ENCODE measurements at regions not wholly inside any gene's neighbourhood (a gene's known extent, or its start where the extent isn't known, plus 50 kb on each side); places are given as distances from the start of the nearest gene placed in this dataset.
"Not testable (repeated sequence)": the region's sequence is repeated elsewhere in the genome, so short reads cannot be mapped to it uniquely, and the experiment has no call there.

- DNase-seq (ENCODE audit: low read depth), result peak; percentile 81
Measured at GRCh38 chr19:14283813-14284520, 78.0 kb upstream of the ADGRL1 start.

GRCh38 chr19:14279270-14279669, 73.3 kb upstream of the ADGRL1 start:
- DNase-seq (ENCODE audit: low read depth), result not testable (repeated sequence)

GRCh38 chr19:14277608-14278007, 71.6 kb upstream of the ADGRL1 start:
- DNase-seq (ENCODE audit: low read depth), result no peak

GRCh38 chr19:14275823-14276222, 69.9 kb upstream of the ADGRL1 start:
- DNase-seq (ENCODE audit: low read depth), result not testable (repeated sequence)

GRCh38 chr19:14272623-14273022, 66.7 kb upstream of the ADGRL1 start:
- DNase-seq (ENCODE audit: low read depth), result no peak

GRCh38 chr19:14271840-14272239, 65.9 kb upstream of the ADGRL1 start:
- DNase-seq (ENCODE audit: low read depth), result no peak

GRCh38 chr19:14270557-14270956, 64.6 kb upstream of the ADGRL1 start:
- DNase-seq (ENCODE audit: low read depth), result not testable (repeated sequence)

GRCh38 chr19:14267224-14267741, 61.3 kb upstream of the ADGRL1 start:
- no peak for DNase-seq (ENCODE audit: low read depth)

GRCh38 chr19:14266208-14266607, 60.2 kb upstream of the ADGRL1 start:
- not testable (repeated sequence) for DNase-seq (ENCODE audit: low read depth)

GRCh38 chr19:14265290-14266036, 59.5 kb upstream of the ADGRL1 start:
- DNase-seq (ENCODE audit: low read depth), result no peak

GRCh38 chr19:14255902-14256649, 50.1 kb upstream of the ADGRL1 start:
- not testable (repeated sequence) for DNase-seq (ENCODE audit: low read depth)
